ENCODE measurements at regions not wholly inside any gene's neighbourhood (a gene's known extent, or its start where the extent isn't known, plus 50 kb on each side); places are given as distances from the start of the nearest gene placed in this dataset.
A peak's percentile ranks its signal among the peaks of the same experiment; 100 is the strongest.

- peak; percentile 40 for DNase-seq (ENCODE audit: low read depth)
- no peak for TF ChIP-seq CTCF (IDR thresholded peaks at IDR 0.05; ENCODE audit: low read length, missing control alignments)
- H3K4me3 ChIP-seq (replicated peaks; ENCODE audit: low read depth, low read length) = no peak overlapping the region
Observed at GRCh38 chr11:111153194-111153593, 92.3 kb upstream of the POU2AF2 start.

- TF ChIP-seq CTCF (IDR thresholded peaks at IDR 0.05; ENCODE audit: low read length, missing control alignments) = no peak
Observed at GRCh38 chr11:111148953-111149352, 96.6 kb upstream of the POU2AF2 start.

GRCh38 chr11:111148121-111148520 lies 97.4 kb upstream of the POU2AF2 start:
- H3K4me3 ChIP-seq (replicated peaks; ENCODE audit: low read depth, low read length) = no peak overlapping the region
- DNase-seq (ENCODE audit: low read depth) = peak; percentile 16
- no peak for TF ChIP-seq CTCF (IDR thresholded peaks at IDR 0.05; ENCODE audit: low read length, missing control alignments)

More at GRCh38 chr11:111148953-111149352, 96.6 kb upstream of the POU2AF2 start:
- no peak overlapping the region for H3K4me3 ChIP-seq (replicated peaks; ENCODE audit: low read depth, low read length)
- DNase-seq (ENCODE audit: low read depth) = peak; percentile 44

GRCh38 chr11:111137846-111138245 lies 107.7 kb upstream of the POU2AF2 start:
- DNase-seq (ENCODE audit: low read depth) = no peak
- no peak for TF ChIP-seq CTCF (IDR thresholded peaks at IDR 0.05; ENCODE audit: low read length, missing control alignments)

GRCh38 chr11:111135778-111136570 lies 109.6 kb upstream of the POU2AF2 start:
- no peak overlapping the region for H3K4me3 ChIP-seq (replicated peaks; ENCODE audit: low read depth, low read length)
- DNase-seq (ENCODE audit: low read depth) = no peak
- no peak for TF ChIP-seq CTCF (IDR thresholded peaks at IDR 0.05; ENCODE audit: low read length, missing control alignments)

More at GRCh38 chr11:111137846-111138245, 107.7 kb upstream of the POU2AF2 start:
- H3K4me3 ChIP-seq (replicated peaks; ENCODE audit: low read depth, low read length) = no peak overlapping the region

- H3K4me3 ChIP-seq (replicated peaks; ENCODE audit: low read depth, low read length) = no peak overlapping the region
- DNase-seq (ENCODE audit: low read depth) = no peak
- TF ChIP-seq CTCF (IDR thresholded peaks at IDR 0.05; ENCODE audit: low read length, missing control alignments) = no peak
Observed at GRCh38 chr11:111135101-111135500, 110.4 kb upstream of the POU2AF2 start.

Measured in fibroblast of pulmonary artery (primary cell).